Retina (tissue), 1 donor: ENCODE measurements at regions not wholly inside any gene's neighbourhood (a gene's known extent, or its start where the extent isn't known, plus 50 kb on each side); places are given as distances from the start of the nearest gene placed in this dataset.

Experiments used
- DNase-seq: peaks from one replicate; pipeline ENCODE4 v3.0.0-alpha.2; 2016

DNA sequence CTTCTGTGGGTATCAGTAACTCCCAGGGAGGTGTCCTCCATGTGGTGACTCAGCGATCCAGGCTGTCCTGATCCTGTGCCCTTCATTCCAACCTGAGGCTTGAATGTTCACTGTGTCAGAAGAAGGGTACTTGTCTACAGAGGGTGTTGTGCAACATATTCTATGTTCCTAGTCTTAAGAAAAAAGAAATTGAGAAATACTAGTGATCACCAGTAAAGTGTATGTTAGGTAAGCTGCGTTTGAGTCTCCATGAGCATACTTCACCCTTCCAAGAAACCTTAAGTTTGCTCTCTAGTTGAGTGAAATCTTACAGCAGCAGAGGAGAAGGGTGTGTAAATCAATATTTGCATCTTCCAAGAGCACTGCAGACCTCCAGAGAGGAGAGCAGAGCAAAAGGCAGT lies 122.2 kb upstream of the SLC24A5 start:
- no peak for DNase-seq

- DNase-seq: no peak
Measured at GRCh38 chr15:48001393-48002039, 119.3 kb upstream of the SLC24A5 start.

- DNase-seq: no peak
Measured at GRCh38 chr15:48002767-48003166, 118.0 kb upstream of the SLC24A5 start.

- no peak for DNase-seq
Measured at GRCh38 chr15:48003441-48003840, 117.3 kb upstream of the SLC24A5 start.

- DNase-seq: no peak
Measured at GRCh38 chr15:48005077-48005476, 115.7 kb upstream of the SLC24A5 start.

DNA sequence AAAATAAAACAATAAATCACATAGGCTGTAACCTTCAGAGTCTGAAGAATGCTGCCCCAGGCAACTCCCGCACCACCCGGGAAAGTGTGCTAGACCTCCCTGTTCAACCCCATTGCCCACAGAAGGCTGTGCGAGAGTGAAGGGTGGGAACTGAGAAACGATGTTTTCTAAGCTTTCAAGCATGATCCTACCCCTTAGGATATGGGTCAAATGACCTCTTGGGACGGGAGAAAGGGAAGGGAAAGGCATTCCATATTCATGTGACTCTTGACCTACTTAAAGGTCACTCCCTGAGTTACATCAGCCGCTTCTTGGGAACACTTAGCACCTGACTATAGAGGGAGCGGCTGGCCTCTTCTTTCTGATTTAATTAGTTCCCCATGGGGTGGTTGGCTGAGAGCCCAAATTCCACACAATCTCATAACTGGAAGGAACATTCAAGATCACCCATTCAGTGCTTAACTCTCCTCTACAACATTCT lies 114.7 kb upstream of the SLC24A5 start:
- DNase-seq: peak; percentile 9

GRCh38 chr15:48010316-48010715 lies 110.5 kb upstream of the SLC24A5 start:
- DNase-seq: no peak

GRCh38 chr15:48012191-48012590 lies 108.6 kb upstream of the SLC24A5 start:
- no peak for DNase-seq

DNA sequence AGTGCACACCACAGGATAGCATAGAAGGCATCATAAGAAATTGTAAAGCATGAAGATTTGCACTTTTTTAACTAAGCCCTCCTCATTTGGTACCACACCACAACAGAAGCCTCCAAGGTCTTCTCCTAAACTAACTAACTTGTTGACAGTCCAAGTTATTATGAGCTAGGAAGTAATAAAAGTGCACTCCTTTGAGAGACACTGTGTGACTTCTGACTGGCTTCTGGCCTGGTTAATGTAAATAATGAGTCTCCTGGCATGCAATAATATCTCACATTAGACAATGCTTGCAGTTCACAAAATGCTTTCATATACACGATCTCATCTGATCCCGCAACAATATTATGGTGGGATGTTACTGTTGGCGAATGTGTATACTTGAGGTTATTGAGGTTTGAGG lies 103.9 kb upstream of the SLC24A5 start:
- DNase-seq: no peak

- DNase-seq: no peak
Measured at GRCh38 chr15:48017747-48018146, 103.0 kb upstream of the SLC24A5 start.

DNA sequence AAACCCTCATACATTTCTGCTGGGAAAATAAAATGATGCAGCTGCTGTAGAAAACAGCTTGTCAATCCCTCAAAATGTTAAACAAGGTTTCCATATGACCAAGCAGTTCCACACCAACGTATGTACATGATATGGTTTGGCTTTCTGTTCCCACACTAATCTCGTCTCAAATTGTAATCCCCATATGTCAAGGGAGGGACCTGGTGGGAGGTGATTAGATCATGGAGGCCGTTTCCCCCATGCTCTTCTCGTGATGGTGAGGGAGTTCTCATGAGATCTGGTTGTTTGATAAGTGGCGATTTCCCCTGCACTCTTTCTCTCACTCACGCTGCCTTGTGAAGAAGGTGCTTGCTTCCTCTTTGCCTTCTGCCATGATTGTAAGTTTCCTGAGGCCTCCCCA lies 100.6 kb upstream of the SLC24A5 start:
- no peak for DNase-seq

- no peak for DNase-seq
Measured at GRCh38 chr15:48021336-48022086, 99.3 kb upstream of the SLC24A5 start.

GRCh38 chr15:48025118-48025517 lies 95.7 kb upstream of the SLC24A5 start:
- DNase-seq: no peak

DNA sequence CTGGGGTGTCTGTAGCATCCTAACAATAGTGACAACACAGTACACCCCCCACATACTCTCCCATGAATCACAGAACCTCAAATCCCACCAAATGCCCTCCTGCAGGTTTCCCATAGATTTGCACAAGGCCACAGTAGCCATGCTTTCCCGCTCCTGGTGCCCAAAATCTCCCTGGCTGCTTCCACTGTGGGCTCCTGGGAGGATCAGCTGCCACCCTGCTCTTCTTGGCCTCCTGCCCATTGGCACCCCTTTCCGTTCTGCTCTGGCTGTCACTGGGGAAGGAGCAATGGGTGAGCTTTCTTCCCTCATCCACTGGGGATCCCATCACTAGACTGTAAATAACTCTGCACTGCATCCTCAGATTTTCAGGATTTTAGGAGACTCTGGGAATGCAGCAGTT lies 92.1 kb upstream of the SLC24A5 start:
- no peak for DNase-seq

- no peak for DNase-seq
Measured at GRCh38 chr15:48029642-48030041, 91.1 kb upstream of the SLC24A5 start.

DNA sequence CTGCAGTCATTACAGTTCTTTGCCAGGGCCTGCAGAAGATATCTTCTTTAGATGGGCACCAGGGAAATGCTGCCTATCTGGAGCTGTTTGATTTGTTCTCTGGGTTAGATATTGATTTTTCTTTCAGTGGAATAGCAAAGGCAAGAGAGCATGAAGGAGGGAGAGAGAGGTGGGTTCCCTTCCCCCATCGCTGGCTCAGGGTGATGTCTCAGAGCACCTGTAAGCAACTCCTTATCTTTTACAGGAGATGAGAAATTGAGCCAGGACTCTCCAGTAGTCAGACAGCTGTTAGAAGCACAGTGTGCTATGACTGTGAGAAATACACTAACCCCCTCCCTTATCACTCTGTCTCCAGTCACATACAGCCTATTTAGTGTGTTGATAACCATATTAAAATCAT lies 89.3 kb upstream of the SLC24A5 start:
- peak; percentile 32 for DNase-seq

GRCh38 chr15:48031973-48032372 lies 88.8 kb upstream of the SLC24A5 start:
- DNase-seq: no peak

GRCh38 chr15:48032911-48033310 lies 87.9 kb upstream of the SLC24A5 start:
- no peak for DNase-seq

- no peak for DNase-seq
Measured at GRCh38 chr15:48038221-48038620, 82.6 kb upstream of the SLC24A5 start.

DNA sequence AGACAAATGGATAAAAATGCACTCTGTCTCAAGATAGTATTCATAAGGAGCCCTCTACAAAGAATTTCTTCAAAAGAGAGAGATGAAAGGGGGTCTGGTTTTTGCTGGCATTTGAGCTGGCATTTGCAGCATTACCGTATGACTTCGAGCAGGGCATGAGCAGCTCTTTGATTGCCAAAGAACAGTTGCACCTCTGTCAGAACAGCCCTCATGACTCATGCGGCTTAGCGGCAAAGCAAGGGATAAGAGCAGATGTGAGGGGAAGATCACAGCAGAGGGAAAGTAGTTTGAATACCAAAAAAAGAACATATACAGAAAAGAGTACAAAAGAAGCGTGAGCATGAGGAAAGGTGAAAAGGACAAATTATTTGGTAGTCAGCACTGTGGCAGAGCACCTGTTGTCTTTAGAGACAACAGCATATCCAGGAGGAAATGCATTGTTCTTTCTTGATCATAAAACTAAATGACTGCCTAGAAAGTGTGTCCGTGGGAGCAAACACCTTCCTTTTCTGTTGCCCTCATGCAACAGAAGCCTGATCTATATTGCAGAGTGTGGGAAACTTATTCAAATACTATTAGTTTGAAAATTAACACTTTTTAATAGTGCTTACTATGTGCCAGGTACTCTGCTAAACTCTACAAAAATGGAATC lies 80.5 kb upstream of the SLC24A5 start:
- no peak for DNase-seq

GRCh38 chr15:48041454-48041853 lies 79.3 kb upstream of the SLC24A5 start:
- DNase-seq: no peak

GRCh38 chr15:48046813-48047438 lies 73.9 kb upstream of the SLC24A5 start:
- no peak for DNase-seq

DNA sequence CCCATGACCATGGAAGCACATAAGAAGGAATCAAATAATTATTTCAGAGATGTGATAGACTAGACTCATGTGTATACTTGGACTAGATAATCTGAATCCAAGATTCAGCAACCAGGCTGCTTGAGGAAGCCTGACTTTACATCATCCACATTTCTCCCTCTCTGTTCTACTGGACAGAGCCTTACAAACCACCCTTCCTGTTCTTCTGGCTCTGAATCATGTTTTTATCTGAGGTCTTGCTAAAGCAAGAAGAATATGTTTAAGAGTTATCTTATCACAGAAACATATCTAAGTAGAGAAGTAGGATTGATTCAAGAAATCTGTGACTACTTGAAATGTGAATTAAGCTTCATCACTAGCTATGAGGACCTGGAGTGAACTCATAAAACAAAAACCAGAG lies 71.1 kb upstream of the SLC24A5 start:
- DNase-seq: no peak

DNA sequence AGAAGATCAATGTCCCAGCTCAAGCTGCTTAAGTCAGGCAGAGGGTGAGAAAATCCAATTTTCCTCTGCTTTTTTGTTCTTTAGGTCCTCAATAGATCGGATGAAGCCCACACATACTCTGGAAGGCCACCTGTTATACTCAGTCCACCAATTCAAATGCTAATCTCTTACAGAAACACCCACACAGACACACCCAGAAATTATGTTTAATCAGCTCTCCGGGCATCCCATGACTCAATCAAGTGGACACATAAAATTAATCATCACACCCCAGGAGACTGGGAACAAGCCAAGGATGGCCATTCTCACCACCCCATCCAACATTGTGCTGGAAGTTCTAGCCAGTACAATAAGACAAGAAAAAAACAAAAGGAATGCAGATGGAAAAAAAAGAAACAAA lies 67.8 kb upstream of the SLC24A5 start:
- DNase-seq: no peak
